ENCODE measurements at regions not wholly inside any gene's neighbourhood (a gene's known extent, or its start where the extent isn't known, plus 50 kb on each side); places are given as distances from the start of the nearest gene placed in this dataset.

DNA sequence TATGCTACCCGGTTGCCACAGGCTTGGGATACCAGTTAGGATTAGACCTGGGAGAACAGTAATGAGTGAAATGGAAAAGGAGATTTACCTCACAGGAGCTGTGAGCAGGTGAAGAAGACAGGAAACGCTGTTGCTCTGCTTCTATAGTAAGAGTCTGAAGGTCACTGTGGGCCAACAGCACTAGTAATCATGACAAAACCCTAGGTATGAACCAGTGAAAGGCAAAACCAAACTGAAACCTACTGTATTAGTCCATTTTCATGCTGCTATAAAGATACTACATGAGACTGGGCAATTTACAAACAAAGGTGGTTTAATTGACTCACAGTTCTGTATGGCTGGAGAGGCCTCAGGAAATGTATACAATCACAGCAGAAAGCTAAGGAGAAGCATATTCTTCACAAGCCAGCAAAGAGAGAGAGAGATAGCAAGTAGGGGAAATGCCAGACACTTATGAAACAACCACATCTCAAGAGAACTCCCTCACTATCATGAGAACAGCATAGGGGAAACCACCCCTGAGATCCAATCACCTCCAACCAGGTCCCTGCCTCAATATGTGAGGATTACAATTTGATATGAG lies 736.7 kb upstream of the INTU start:
- H3K4me3 ChIP-seq (ENCODE audit: low read length) = no peak overlapping the region
- DNase-seq (ENCODE audit: low read depth) = no peak
- TF ChIP-seq, protein P1, sequence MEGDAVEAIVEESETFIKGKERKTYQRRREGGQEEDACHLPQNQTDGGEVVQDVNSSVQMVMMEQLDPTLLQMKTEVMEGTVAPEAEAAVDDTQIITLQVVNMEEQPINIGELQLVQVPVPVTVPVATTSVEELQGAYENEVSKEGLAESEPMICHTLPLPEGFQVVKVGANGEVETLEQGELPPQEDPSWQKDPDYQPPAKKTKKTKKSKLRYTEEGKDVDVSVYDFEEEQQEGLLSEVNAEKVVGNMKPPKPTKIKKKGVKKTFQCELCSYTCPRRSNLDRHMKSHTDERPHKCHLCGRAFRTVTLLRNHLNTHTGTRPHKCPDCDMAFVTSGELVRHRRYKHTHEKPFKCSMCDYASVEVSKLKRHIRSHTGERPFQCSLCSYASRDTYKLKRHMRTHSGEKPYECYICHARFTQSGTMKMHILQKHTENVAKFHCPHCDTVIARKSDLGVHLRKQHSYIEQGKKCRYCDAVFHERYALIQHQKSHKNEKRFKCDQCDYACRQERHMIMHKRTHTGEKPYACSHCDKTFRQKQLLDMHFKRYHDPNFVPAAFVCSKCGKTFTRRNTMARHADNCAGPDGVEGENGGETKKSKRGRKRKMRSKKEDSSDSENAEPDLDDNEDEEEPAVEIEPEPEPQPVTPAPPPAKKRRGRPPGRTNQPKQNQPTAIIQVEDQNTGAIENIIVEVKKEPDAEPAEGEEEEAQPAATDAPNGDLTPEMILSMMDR (conservative IDR thresholded peaks at IDR 0.05; ENCODE audit: low read length) = no peak

DNA sequence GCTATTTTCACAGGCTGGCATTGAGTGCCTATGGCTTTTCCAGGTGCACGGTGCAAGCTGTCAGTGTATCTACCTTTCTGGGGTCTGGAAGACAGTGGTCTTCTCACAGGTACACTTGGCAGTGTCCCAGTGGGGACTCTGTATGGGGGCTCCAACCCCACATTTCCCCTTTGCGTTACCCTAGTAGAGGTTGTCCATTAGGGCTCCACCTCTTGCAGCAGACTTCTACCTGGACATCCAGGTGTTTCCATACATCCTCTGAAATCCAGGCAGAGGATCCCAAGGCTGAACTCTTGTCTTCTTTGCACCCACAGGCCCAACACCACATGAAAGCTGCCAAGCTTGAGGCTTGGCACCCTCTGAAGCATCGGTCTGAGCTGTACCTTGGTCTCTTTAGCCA lies 735.7 kb upstream of the INTU start:
- DNase-seq (ENCODE audit: low read depth) = no peak
- TF ChIP-seq, protein P1 (conservative IDR thresholded peaks at IDR 0.05; ENCODE audit: low read length) = no peak
- H3K4me3 ChIP-seq (ENCODE audit: low read length) = no peak overlapping the region

DNA sequence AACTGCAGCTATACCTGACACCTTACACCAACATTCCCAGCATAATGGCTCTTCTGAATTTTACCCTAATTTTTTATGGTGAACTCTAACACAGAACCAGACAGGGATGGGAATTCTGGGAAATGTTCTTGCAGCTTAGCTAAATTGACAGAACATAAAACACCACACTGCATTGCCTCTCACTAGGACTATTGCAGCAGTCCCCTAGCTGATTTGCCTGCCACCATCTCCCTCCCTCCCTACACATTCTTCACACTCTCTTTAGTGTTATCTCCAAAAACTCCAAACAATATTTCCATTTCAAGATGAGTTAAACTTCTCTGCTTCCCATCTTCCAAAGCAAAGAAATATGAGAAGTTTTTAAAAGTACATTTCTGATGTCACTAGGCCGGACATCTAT lies 733.9 kb upstream of the INTU start:
- H3K4me3 ChIP-seq (ENCODE audit: low read length) = no peak overlapping the region
- no peak for DNase-seq (ENCODE audit: low read depth)
- TF ChIP-seq, protein P1 (conservative IDR thresholded peaks at IDR 0.05; ENCODE audit: low read length) = no peak

DNA sequence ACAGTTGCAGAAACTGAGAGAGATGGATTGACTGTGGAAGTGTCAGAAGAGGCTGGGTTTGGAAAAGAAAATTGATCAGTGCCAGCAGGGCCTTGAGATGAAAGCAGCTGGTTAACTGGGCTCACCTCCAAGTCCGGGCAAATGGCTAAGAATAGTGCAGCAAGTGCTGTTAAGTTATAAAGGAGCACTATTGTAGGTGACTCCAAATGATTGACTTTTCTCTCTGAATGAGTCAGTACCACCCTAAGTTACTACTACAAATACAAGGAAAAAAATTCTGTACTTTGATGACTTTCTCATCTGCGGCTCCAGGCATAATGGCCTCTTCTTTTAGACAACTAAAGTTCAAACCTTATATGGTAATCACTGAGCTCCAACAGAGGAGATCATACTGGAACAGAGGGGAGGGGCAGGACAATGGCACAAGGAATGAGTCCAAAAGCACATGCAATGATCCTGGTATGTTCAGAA lies 733.4 kb upstream of the INTU start:
- peak; percentile 95 for DNase-seq (ENCODE audit: low read depth)
- TF ChIP-seq, protein P1 (conservative IDR thresholded peaks at IDR 0.05; ENCODE audit: low read length) = no peak
- no peak overlapping the region for H3K4me3 ChIP-seq (ENCODE audit: low read length)

DNA sequence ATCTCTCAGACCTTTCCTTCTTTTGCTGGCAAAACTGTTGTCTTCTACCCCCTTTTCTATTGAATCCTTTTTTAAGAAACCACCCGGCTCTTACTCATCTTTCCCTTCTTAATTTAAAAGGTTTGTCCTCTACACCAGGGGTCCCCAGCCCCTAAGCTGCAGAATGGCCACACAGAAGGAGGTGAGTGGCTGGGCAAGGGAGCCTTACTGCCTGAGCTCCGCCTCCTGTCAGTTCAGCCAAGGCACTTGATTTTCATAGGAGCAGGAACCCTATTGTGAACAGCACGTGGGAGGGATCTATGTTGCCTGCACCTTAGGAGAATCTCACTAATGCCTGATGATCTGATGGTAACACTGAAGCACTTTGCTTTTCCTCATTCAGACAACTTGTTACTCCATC lies 726.3 kb upstream of the INTU start:
- TF ChIP-seq, protein P1 (conservative IDR thresholded peaks at IDR 0.05; ENCODE audit: low read length) = no peak
- no peak overlapping the region for H3K4me3 ChIP-seq (ENCODE audit: low read length)
- DNase-seq (ENCODE audit: low read depth) = no peak

DNA sequence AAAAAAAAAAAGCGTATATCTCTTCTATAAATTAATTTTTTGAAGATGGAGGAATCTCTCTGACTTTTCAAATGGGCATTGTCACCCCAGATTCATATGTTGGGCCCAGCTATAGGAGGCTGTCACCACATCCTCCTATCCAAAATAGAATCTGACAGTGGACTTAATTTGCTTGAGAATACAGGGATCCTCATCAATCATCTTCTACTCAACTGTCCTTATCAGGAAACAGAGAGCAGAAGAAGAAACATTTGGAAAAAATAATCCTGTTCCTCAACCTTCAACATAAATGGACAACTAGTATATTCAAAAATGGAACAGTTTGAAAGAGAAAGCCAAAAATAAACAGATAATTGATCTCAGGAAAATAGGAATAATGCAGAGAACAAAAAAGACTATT lies 725.4 kb upstream of the INTU start:
- H3K4me3 ChIP-seq (ENCODE audit: low read length) = no peak overlapping the region
- TF ChIP-seq, protein P1 (conservative IDR thresholded peaks at IDR 0.05; ENCODE audit: low read length) = no peak

DNA sequence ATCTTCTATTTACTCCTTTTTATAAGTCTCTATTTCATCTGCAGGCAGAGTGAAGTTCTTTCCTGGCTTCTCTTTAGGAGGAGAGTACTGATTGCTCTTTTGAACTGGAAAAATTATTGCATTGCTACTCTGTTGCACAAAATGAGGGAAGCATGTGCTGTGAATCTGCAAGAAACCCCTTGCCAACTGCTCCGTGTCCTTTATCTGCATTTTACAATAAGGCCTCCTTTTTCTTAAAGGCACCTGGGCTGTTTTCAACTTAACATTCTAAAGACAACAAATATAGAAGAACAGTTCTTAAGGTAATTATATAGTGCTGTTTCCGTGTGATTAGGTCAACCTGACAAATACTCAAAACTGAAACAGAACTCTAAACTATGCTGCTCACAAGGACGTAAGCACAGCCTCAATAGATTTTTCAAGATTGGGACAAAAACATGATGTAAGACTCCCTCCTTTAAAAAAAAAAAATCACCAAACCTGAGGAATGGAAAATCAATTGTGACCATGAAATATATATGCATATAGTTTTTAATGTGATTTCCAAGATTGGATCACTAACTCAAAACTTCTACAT lies 716.6 kb upstream of the INTU start:
- TF ChIP-seq, protein P1 (conservative IDR thresholded peaks at IDR 0.05; ENCODE audit: low read length) = no peak
- DNase-seq (ENCODE audit: low read depth) = peak; percentile 54
- H3K4me3 ChIP-seq (ENCODE audit: low read length) = peak overlapping the region; percentile 39

More for the DNA sequence above, 725.4 kb upstream of the INTU start:
- no peak for DNase-seq (ENCODE audit: low read depth)
